DMS53 treated with DMSO at 0.1 percent for 48 hours (cell line): ENCODE measurements at regions not wholly inside any gene's neighbourhood (a gene's known extent, or its start where the extent isn't known, plus 50 kb on each side); places are given as distances from the start of the nearest gene placed in this dataset.
A peak's percentile ranks its signal among the peaks of the same experiment; 100 is the strongest.

Experiments used
- DNase-seq: peaks from one replicate; lab custom pipeline; 2025; ENCODE audit not compliant: unreplicated experiment; lab: John Stamatoyannopoulos, UW

- no peak for DNase-seq
Observed at GRCh38 chr3:124594581-124594980, 135.7 kb upstream of the UMPS start.

DNA sequence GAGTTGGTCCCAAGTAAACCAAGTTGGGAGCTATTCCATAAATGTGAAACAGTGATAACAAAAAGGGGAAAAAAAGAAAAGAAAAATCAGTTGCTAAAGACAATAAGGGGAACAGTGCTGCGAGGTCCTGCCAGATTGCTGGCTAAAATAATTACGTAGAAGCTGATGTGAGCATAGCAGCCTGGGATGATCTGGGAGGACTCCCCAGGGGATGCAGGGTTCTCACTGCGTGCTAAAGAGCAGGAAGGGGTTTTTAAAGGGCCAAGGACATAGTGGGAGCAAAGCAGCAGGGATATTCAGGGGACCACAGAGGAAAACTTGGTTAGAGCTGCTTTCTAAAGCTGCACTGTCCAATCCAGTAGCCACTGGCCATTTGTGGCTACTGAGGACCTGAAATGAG is 133.0 kb upstream of the UMPS start:
- no peak for DNase-seq

DNA sequence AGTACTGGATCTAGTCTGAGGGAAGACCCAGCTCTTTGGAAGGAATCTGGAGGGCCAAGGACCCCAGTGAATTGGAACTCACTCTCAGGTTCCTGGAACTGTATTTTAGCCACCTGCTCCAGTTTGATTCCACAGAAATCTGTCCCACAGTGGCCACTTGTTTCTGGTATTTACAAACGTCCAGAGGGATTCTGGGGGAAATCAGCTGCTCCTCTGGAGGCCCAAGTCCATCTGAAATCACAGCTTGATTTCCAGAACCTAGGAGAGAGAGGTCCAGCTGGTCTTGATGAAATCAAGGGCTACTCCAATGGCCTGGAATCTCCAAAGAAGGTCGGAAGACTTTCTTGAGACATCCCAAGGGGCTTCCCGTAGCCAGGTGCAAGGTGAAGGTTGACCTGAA is 132.3 kb upstream of the UMPS start:
- no peak for DNase-seq

- no peak for DNase-seq
Observed at GRCh38 chr3:124599147-124599765, 131.0 kb upstream of the UMPS start.

- no peak for DNase-seq
Observed at GRCh38 chr3:124599779-124600693, 130.2 kb upstream of the UMPS start.

DNA sequence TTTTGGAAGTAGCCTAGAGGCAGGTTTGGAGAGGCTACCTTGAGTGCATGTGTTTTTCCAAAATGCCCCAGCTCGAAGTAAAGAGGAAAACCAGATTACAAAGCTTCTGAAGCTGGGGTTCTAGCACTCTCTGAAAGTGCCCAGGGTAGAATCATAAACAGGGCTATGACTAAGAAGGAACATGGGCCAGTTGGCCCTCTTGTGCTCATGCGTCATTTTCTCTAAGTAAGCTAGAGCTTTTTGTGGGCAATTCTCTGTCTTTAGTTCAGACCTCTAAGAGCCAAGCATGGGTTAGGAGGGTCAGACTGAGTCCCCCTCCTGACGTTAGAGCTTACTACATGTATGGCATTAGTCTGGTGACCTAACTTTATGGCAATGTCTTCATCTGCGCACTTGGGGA is 129.5 kb upstream of the UMPS start:
- no peak for DNase-seq

GRCh38 chr3:124601190-124601589 is 129.1 kb upstream of the UMPS start:
- no peak for DNase-seq

GRCh38 chr3:124602980-124603627 is 127.1 kb upstream of the UMPS start:
- no peak for DNase-seq

- no peak for DNase-seq
Observed at GRCh38 chr3:124605781-124606579, 124.3 kb upstream of the UMPS start.

GRCh38 chr3:124607163-124607562 is 123.1 kb upstream of the UMPS start:
- no peak for DNase-seq

DNA sequence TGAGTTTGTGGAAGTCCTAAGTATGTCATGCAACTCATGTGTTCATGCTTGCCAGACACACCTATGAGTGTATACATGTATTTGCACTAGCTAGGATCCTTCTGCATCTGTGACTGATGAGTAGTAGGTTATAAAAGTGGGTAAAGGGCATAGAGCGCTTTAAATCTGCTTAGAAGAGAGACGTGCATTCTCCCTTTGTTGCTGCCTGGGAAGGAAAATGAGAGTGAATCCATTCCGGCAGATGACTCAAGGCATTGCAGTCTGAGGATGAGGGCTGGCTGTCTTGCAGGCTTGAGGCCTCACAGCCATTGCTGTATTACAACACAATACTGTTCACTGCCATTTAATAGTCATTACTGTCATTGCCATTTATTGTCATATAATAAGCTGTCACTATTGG is 120.8 kb upstream of the UMPS start:
- DNase-seq: no peak

GRCh38 chr3:124610130-124610529 is 120.1 kb upstream of the UMPS start:
- no peak for DNase-seq

DNA sequence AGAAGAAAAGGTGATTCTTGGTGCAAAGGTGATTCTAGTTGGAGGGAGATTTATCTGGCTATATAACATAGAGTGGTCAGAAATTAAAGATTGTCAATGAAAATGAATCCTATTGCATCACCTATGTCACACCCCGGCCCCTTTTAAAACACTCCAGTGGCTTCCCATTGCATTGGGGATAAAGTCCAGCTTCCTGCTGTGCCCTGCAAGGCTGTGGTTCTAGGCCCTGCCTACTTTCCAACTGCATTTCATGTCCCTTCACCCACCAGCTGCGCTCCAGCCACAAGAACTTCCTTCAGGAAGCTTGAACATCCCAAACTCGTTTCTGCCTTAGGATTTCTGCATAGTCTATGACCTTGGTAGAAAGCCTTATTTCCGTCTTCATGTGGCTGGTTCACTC is 118.7 kb upstream of the UMPS start:
- no peak for DNase-seq

DNA sequence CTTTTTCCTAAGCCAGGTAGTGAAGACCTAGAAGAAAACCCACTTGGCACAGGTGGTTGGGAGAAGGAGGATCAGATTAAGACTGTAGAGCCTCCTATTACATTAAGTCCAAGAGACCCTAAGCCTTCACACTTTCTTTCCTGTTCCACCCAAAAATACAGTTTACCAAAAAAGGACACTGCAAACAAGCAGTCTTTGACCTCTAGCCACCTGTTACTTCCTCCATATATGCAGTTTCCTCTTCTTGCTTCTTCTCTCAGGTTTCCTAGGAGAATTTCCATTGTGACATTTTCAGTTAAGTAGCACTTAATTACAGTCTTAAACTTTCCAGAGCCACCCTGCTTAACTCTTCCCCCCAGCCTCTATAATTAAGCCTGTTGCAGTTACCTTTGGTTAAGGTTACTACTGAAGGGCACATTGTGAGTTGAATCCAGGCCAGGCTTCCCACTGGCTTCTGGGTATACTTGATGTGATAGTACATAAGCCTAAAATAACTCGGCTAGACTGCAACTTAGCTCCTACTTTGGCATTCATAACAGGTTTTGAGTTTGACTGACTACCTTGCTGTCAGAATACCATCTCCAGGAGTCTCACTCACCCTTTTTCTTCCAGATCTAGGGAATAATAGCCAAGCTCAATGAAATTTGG is 114.2 kb upstream of the UMPS start:
- no peak for DNase-seq

GRCh38 chr3:124617177-124617576 is 113.1 kb upstream of the UMPS start:
- no peak for DNase-seq

- no peak for DNase-seq
Observed at GRCh38 chr3:124619887-124620599, 110.2 kb upstream of the UMPS start.

DNA sequence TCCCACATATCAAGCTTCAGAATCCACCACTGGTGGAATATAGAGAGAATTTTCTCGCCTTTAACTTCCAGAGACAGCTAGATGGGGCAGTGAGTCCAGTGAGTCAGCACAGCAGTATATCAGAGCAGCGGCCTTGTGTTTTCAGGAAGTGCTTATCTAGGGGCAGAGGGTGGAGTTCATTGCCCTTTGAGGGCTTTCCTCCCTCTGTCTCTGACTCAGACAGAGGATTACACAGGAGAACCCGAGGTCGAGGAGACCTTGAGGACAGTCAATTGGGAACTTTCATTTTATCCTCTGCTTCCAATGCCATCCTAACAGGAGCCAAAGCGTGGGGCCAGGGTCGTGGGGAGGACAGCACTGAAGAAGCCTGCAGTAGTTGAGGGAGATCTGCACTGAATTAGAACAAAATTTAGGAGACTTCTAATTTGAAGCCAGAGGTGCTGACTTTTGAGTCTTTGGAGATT is 109.6 kb upstream of the UMPS start:
- DNase-seq: peak; percentile 57

DNA sequence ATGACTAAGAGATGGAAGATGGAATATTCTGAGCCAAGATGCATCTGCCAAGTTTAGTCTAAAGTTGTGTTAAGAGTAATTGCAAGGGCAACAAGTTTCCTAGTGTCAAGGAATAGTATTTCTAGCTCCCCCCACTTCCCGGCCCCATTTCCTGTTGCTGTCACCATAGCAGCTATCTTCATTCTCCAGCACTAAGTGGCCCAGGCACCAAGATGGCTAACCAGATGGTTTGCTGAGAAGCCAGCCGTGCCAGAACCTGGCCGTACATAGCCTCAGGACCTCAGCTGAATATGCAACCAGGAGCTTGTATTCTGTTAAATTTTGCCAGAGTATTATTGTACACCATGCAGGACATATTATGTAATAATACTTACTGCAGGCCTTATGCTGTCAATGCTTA is 108.8 kb upstream of the UMPS start:
- no peak for DNase-seq

GRCh38 chr3:124625074-124625473 is 105.2 kb upstream of the UMPS start:
- no peak for DNase-seq

GRCh38 chr3:124627501-124627908 is 102.7 kb upstream of the UMPS start:
- DNase-seq: no peak
